CD14-positive monocyte (primary cell): ENCODE measurements at regions not wholly inside any gene's neighbourhood (a gene's known extent, or its start where the extent isn't known, plus 50 kb on each side); places are given as distances from the start of the nearest gene placed in this dataset.

ENCODE experiments used
- DNase-seq, 3 donors: peaks; one replicate each; pipeline ENCODE4 v3.0.0-alpha.2; 2011 to 2022
- H2AFZ ChIP-seq: 2 replicates; pipeline ENCODE4 v1.6.0; 2012; ENCODE audit warnings: mild to moderate bottlenecking, low read depth, low read length, inconsistent platforms; ENCODE audit not compliant: insufficient read depth, poor library complexity, severe bottlenecking
- H3K27ac ChIP-seq, 2 donors: 1 replicate in 1 of 2; 2 replicates in 1 of 2; pipeline ENCODE4 v1.5.1; 2012 to 2013; ENCODE audit warnings: low read length in 2 of 2, control low read depth in 1 of 2, inconsistent platforms in 1 of 2, low read depth in 1 of 2, mild to moderate bottlenecking in 1 of 2
- H3K27me3 ChIP-seq, 2 donors: one replicate each; pipeline versions ENCODE4 v1.6.0 to v1.6.1; 2011 to 2013; ENCODE audit warnings: low read length in 2 of 2; ENCODE audit not compliant: control insufficient read depth in 2 of 2, insufficient read depth in 2 of 2
- H3K36me3 ChIP-seq, 2 donors: replicated peaks in 1 of 2; 1 replicate in 1 of 2; 2 replicates in 1 of 2; pipeline versions ENCODE4 v1.5.1 to v1.6.1; 2012 to 2013; ENCODE audit warnings: low read length in 2 of 2, control low read depth in 1 of 2, inconsistent platforms in 1 of 2, mild to moderate bottlenecking in 1 of 2; ENCODE audit not compliant: insufficient read depth in 2 of 2, control insufficient read depth in 1 of 2
- H3K4me1 ChIP-seq, 2 donors: 1 replicate in 1 of 2; 2 replicates in 1 of 2; pipeline versions ENCODE4 v1.5.1 to v1.6.1; 2012 to 2013; ENCODE audit warnings: low read length in 2 of 2, control low read depth in 1 of 2, inconsistent platforms in 1 of 2, mild to moderate bottlenecking in 1 of 2, moderate library complexity in 1 of 2; ENCODE audit not compliant: insufficient read depth in 2 of 2, control insufficient read depth in 1 of 2
- H3K4me2 ChIP-seq: replicated peaks from 2 replicates; pipeline ENCODE3; 2012; ENCODE audit warnings: low read length, moderate library complexity, mild to moderate bottlenecking; ENCODE audit not compliant: poor library complexity, severe bottlenecking; ENCODE audit errors: extremely low read depth
- H3K4me3 ChIP-seq, 3 experiments: fragments of 200-600 bp in 1 of 3; sonication (generic) in 1 of 3; replicated peaks in 1 of 3; 1 replicate in 2 of 3; 2 replicates in 1 of 3; pipeline ENCODE4 v1.5.1; 2011 to 2013; ENCODE audit warnings: low read length in 3 of 3, mild to moderate bottlenecking in 3 of 3, control low read depth in 2 of 3, low read depth in 2 of 3, inconsistent platforms in 1 of 3, moderate library complexity in 1 of 3
- H3K79me2 ChIP-seq: 2 replicates; pipeline ENCODE4 v1.6.0; 2012; ENCODE audit warnings: mild to moderate bottlenecking, control low read depth, inconsistent platforms, low read length, moderate library complexity; ENCODE audit not compliant: insufficient read depth
- H3K9ac ChIP-seq: 2 replicates; pipeline ENCODE4 v1.6.0; 2017; ENCODE audit warnings: low read length, mild to moderate bottlenecking; ENCODE audit not compliant: insufficient read depth, poor library complexity, severe bottlenecking
- H3K9me3 ChIP-seq, 2 donors: replicated peaks in 1 of 2; 1 replicate in 1 of 2; 2 replicates in 1 of 2; pipeline versions ENCODE4 v1.5.1 to v1.6.1; 2012 to 2013; ENCODE audit warnings: low read length in 2 of 2, control low read depth in 1 of 2; ENCODE audit not compliant: control insufficient read depth in 1 of 2, insufficient read depth in 1 of 2
- H4K20me1 ChIP-seq: 2 replicates; pipeline ENCODE4 v1.6.0; 2012; ENCODE audit warnings: mild to moderate bottlenecking, low read length, control low read depth, moderate library complexity; ENCODE audit not compliant: insufficient read depth
- H3K27ac Mint-ChIP-seq, 7 donors: one replicate each; pipeline ENCODE4 v1.8.0; 2020; ENCODE audit warnings: mild to moderate bottlenecking in 7 of 7, mixed read lengths in 7 of 7, moderate library complexity in 6 of 7, inconsistent platforms in 2 of 7
- H3K27me3 Mint-ChIP-seq, 3 donors: one replicate each; pipeline ENCODE4 v1.8.0; 2021 to 2022; ENCODE audit warnings: low read depth in 3 of 3, mild to moderate bottlenecking in 3 of 3, mixed read lengths in 3 of 3, moderate library complexity in 3 of 3, inconsistent platforms in 1 of 3
- H3K36me3 Mint-ChIP-seq, 2 donors: one replicate each; pipeline ENCODE4 v1.8.0; 2020; ENCODE audit warnings: mixed read lengths in 2 of 2, inconsistent platforms in 1 of 2, mild to moderate bottlenecking in 1 of 2
- H3K4me1 Mint-ChIP-seq: one replicate; pipeline ENCODE4 v1.8.0; 2020; ENCODE audit warnings: mild to moderate bottlenecking, mixed read lengths
- H3K4me3 Mint-ChIP-seq, 2 donors: one replicate each; pipeline ENCODE4 v1.8.0; 2020; ENCODE audit warnings: mild to moderate bottlenecking in 2 of 2, mixed read lengths in 2 of 2, moderate library complexity in 1 of 2
- H3K9me3 Mint-ChIP-seq, 7 donors: one replicate each; pipeline ENCODE4 v1.8.0; 2020 to 2022; ENCODE audit warnings: mixed read lengths in 7 of 7, mild to moderate bottlenecking in 6 of 7, moderate library complexity in 6 of 7, inconsistent platforms in 2 of 7
- WGBS: methylation state at CpG from one replicate; pipeline ENCODE4 v1.1.5; 2013; ENCODE audit warnings: missing lambda C conversion rate; ENCODE audit not compliant: insufficient coverage; 5-methylcytosine and 5-hydroxymethylcytosine counted together
- intact Hi-C, 2 donors: fragments of 100-400 bp; cut with micrococcal nuclease; formaldehyde crosslinking; loops; one replicate each; pipeline versions ENCODE4 v1.15.0 to v1.15.1; 2023
- TF ChIP-seq, protein P1 (sequence below): fragments of 200-600 bp; IDR thresholded peaks from one replicate; pipeline ENCODE4 v1.8.0; 2022; ENCODE audit warnings: antibody characterized with exemption, mild to moderate bottlenecking

DNA sequence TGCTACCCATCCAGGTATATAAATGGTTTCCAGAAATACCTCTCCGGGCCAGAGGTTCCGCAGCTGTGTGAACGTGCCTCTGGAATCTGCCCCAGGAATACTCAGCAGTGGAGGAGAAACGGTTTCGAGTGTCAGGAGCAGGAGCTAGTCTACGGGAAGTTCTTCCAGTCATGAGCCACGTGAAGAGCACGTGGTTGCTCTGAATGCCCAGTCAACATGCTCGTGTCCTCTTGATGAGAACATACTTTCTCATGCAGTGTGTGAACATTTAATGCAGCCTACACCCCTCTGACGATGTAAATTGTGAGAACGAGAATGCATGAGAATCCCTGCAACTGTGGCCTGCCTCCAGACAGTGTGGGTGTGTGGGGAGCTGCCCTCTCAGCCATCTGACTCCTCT, 277.0 kb upstream of the SHH start:
- Histone ChIP-seq H3K9me3 (no peaks in the 10 kb centered on the region), H3K27ac (no peak overlapping the region), H3K4me2 (no peak overlapping the region), H3K79me2 (no peaks in the 10 kb centered on the region), H4K20me1 (no peaks in the 10 kb centered on the region), H3K27me3 (no peaks in the 10 kb centered on the region), H3K36me3 (no peaks in the 10 kb centered on the region), H3K9ac (no peak overlapping the region), H3K4me1 (no peaks in the 10 kb centered on the region), H2AFZ (no peak overlapping the region), H3K4me3 (no peak overlapping the region)
- intact Hi-C loops = no loop called here
- H3K27ac Mint-ChIP-seq = no peak overlapping the region
- no peak for DNase-seq
- no peaks in the 10 kb centered on the region for H3K36me3 Mint-ChIP-seq
- H3K4me3 Mint-ChIP-seq = no peak overlapping the region
- H3K4me1 Mint-ChIP-seq = no peaks in the 10 kb centered on the region
- TF ChIP-seq, protein P1, sequence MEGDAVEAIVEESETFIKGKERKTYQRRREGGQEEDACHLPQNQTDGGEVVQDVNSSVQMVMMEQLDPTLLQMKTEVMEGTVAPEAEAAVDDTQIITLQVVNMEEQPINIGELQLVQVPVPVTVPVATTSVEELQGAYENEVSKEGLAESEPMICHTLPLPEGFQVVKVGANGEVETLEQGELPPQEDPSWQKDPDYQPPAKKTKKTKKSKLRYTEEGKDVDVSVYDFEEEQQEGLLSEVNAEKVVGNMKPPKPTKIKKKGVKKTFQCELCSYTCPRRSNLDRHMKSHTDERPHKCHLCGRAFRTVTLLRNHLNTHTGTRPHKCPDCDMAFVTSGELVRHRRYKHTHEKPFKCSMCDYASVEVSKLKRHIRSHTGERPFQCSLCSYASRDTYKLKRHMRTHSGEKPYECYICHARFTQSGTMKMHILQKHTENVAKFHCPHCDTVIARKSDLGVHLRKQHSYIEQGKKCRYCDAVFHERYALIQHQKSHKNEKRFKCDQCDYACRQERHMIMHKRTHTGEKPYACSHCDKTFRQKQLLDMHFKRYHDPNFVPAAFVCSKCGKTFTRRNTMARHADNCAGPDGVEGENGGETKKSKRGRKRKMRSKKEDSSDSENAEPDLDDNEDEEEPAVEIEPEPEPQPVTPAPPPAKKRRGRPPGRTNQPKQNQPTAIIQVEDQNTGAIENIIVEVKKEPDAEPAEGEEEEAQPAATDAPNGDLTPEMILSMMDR = no peak
- H3K27me3 Mint-ChIP-seq = peaks cover 3 to 5% (median 5%) of the 10 kb centered on the region in 3 donors
- WGBS = 92% methylated on average over 11 of the region's 11 CpGs
- H3K9me3 Mint-ChIP-seq = peaks cover 0 to 15% (median 1%) of the 10 kb centered on the region in 7 donors

DNA sequence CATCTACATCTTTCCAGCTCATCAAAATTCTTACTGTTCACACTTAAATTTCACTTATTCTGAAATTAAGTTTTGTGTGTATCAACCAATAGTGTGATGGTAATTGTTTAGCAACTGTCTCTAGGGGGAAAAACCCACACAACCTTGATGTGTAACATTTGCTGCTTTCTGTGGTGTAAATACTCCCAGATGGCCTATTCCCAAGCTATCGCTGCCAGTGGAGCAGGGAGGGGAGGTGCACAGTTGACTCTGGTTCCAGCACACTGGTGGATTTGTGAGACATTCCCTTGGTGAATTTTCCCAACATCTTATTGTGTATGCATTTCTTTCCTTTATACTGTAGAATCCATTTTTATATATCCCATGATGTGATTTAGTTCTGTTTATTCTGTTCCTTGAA, 275.9 kb upstream of the SHH start:
- no peak for DNase-seq
- Histone ChIP-seq H3K36me3 (no peaks in the 10 kb centered on the region), H4K20me1 (no peaks in the 10 kb centered on the region), H3K27ac (no peak overlapping the region), H3K79me2 (no peaks in the 10 kb centered on the region), H2AFZ (no peak overlapping the region), H3K9me3 (no peaks in the 10 kb centered on the region), H3K4me3 (no peak overlapping the region), H3K4me1 (no peaks in the 10 kb centered on the region), H3K4me2 (no peak overlapping the region), H3K27me3 (no peaks in the 10 kb centered on the region), H3K9ac (no peak overlapping the region)
- no peak overlapping the region for H3K27ac Mint-ChIP-seq
- no CpG with 5 or more reads among the region's 1 CpG for WGBS
- H3K27me3 Mint-ChIP-seq = peaks cover 3 to 5% (median 3%) of the 10 kb centered on the region in 3 donors
- H3K4me1 Mint-ChIP-seq = no peaks in the 10 kb centered on the region
- peaks cover 0 to 8% (median 0%) of the 10 kb centered on the region in 7 donors for H3K9me3 Mint-ChIP-seq
- TF ChIP-seq, protein P1 = no peak
- H3K36me3 Mint-ChIP-seq = no peaks in the 10 kb centered on the region
- intact Hi-C loops = no loop called here
- H3K4me3 Mint-ChIP-seq = no peak overlapping the region
